T-helper 17 cell (primary cell): ENCODE measurements at regions not wholly inside any gene's neighbourhood (a gene's known extent, or its start where the extent isn't known, plus 50 kb on each side); places are given as distances from the start of the nearest gene placed in this dataset.
A peak's percentile ranks its signal among the peaks of the same experiment; 100 is the strongest.

Source experiments
- ATAC-seq: fragments of 150-1000 bp; cut with Tn5 transposase; 2 replicates; pipeline ENCODE4 v1.10.0; 2021; ENCODE audit warnings: mild to moderate bottlenecking, moderate library complexity
- DNase-seq, 3 donors: peaks; one replicate each; pipeline versions ENCODE4 v3.0.0 to v3.0.0-alpha.2; 2020 to 2021
- H3K9me3 ChIP-seq: one replicate; pipeline ENCODE4 v1.7.0; 2013; ENCODE audit warnings: low read length, mild to moderate bottlenecking; ENCODE audit not compliant: control insufficient read depth, poor library complexity, severe bottlenecking
- H3K27ac Mint-ChIP-seq: one replicate; pipeline ENCODE4 v1.8.0; 2022; ENCODE audit warnings: mild to moderate bottlenecking, moderate library complexity, mixed read lengths
- H3K27me3 Mint-ChIP-seq: one replicate; pipeline ENCODE4 v1.8.0; 2022; ENCODE audit warnings: mixed read lengths
- H3K36me3 Mint-ChIP-seq: one replicate; pipeline ENCODE4 v1.8.0; 2022; ENCODE audit warnings: low read depth, mixed read lengths
- H3K4me1 Mint-ChIP-seq: one replicate; pipeline ENCODE4 v1.8.0; 2022; ENCODE audit warnings: mild to moderate bottlenecking, mixed read lengths
- H3K4me3 Mint-ChIP-seq: one replicate; pipeline ENCODE4 v1.8.0; 2022; ENCODE audit warnings: mild to moderate bottlenecking, moderate library complexity, mixed read lengths

DNA sequence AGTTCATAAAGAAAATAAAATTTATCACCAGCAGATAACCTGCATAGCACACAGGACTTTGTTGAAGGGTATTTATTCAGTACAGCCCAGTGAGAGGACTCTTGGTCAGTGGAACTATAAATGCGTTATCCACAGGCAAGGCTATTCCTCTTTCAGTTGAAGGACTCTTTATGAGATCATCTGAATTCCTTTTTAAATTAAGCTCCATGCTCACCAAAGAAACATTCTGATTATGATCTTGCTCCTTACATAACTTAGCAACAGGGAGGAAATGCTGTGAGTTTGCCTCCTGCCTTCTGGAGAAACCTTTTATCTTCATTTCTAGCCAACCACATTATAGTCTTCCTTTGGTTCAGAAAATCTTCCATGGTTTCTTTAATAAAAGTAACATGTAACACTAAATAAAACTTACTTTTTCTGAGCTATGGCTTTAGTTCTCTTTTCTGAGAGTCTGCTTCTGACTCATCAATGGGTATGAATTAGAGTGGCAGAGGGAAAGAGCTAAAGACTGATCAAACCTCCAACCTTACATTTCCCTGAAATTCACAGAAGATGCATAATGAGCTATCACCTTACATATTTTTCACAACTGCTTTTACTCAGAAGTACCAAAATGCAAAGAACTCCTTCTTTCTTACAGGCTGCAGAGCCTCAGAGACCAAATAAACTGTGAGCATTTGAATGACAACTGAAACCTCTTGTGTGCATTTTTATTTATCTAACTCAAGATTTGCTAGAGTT is 267.2 kb downstream of the ADGRG6 start:
- H3K36me3 Mint-ChIP-seq: no peaks in the 10 kb centered on the region
- H3K4me3 Mint-ChIP-seq: peak overlapping the region; percentile 63
- no peaks in the 10 kb centered on the region for H3K27me3 Mint-ChIP-seq
- H3K9me3 ChIP-seq: no peaks in the 10 kb centered on the region
- peak overlapping the region; percentile 54 for H3K27ac Mint-ChIP-seq
- ATAC-seq: no peak
- DNase-seq: no peak
- H3K4me1 Mint-ChIP-seq: peaks cover 33% of the 10 kb centered on the region

GRCh38 chr6:142569676-142570075 is 267.9 kb downstream of the ADGRG6 start:
- Mint-ChIP-seq H3K27me3 (no peaks in the 10 kb centered on the region), H3K27ac (peak overlapping the region; percentile 54), H3K36me3 (peaks cover 2% of the 10 kb centered on the region), H3K4me1 (peaks cover 33% of the 10 kb centered on the region), H3K4me3 (peak overlapping the region; percentile 63)
- DNase-seq (no peak), ATAC-seq (no peak)
- H3K9me3 ChIP-seq: no peaks in the 10 kb centered on the region

DNA sequence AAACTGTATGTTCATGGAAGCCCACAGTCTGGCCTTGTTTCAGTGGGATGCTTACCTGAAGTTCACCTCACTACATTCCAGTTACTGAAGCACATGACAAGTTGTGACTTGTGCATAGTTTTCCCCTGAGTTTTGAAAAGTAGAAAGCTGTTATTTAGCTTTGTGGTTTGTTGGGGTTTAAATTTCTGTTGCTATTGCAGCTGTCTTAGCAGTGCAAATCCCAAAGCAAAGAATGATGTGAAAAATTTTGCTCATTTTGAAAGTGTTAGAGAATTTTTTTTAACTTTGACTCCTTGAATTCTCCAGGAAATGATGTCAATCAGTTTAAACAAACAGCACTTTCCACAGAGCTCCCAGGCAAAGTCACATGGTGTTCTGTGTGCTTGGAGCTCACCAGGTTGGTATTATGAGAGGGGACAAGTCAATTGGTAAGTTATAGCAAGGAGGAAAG is 268.4 kb downstream of the ADGRG6 start:
- no peaks in the 10 kb centered on the region for H3K27me3 Mint-ChIP-seq
- peak overlapping the region; percentile 54 for H3K27ac Mint-ChIP-seq
- H3K36me3 Mint-ChIP-seq: peaks cover 2% of the 10 kb centered on the region
- no peak overlapping the region for H3K4me3 Mint-ChIP-seq
- H3K4me1 Mint-ChIP-seq: peaks cover 33% of the 10 kb centered on the region
- H3K9me3 ChIP-seq: no peaks in the 10 kb centered on the region
- no peak for ATAC-seq
- DNase-seq: no peak

GRCh38 chr6:142592876-142593275 is 291.1 kb downstream of the ADGRG6 start:
- Mint-ChIP-seq H3K27me3 (peaks cover 25% of the 10 kb centered on the region), H3K36me3 (no peaks in the 10 kb centered on the region), H3K4me1 (no peaks in the 10 kb centered on the region), H3K4me3 (no peak overlapping the region), H3K27ac (no peak overlapping the region)
- ATAC-seq (no peak), DNase-seq (no peak)
- H3K9me3 ChIP-seq: no peaks in the 10 kb centered on the region

GRCh38 chr6:142597836-142598235 is 296.0 kb downstream of the ADGRG6 start:
- DNase-seq: no peak
- Mint-ChIP-seq H3K27me3 (peaks cover 22% of the 10 kb centered on the region), H3K4me1 (no peaks in the 10 kb centered on the region), H3K36me3 (no peaks in the 10 kb centered on the region), H3K27ac (no peak overlapping the region), H3K4me3 (no peak overlapping the region)
- ATAC-seq: no peak
- no peaks in the 10 kb centered on the region for H3K9me3 ChIP-seq

GRCh38 chr6:142601427-142601826 is 299.6 kb downstream of the ADGRG6 start:
- no peak for DNase-seq
- Mint-ChIP-seq H3K27ac (no peak overlapping the region), H3K36me3 (no peaks in the 10 kb centered on the region), H3K4me3 (no peak overlapping the region), H3K4me1 (peaks cover 3% of the 10 kb centered on the region), H3K27me3 (peaks cover 13% of the 10 kb centered on the region)
- ATAC-seq: no peak
- H3K9me3 ChIP-seq: no peaks in the 10 kb centered on the region

DNA sequence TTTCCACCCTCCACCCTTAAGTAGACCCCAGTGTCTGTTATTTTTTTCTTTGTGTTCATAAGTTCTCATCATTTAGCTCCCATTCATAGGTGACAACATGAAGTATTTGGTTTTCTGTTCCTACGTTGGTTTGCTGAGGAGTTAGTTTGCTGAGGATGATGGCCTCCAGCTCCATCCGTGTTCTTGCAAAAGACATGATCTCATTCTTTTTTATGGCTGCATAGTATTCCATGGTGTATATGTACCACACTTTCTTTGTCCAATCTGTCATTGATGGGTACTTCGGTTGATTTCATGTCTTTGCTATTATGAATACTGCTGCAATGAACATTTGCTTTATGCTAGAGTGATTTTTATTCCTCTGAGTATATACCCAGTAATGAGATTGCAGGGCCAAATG is 301.2 kb downstream of the ADGRG6 start:
- peaks cover under 1% of the 10 kb centered on the region for H3K36me3 Mint-ChIP-seq
- H3K4me1 Mint-ChIP-seq: peaks cover 3% of the 10 kb centered on the region
- no peak overlapping the region for H3K4me3 Mint-ChIP-seq
- H3K27ac Mint-ChIP-seq: no peak overlapping the region
- H3K27me3 Mint-ChIP-seq: peaks cover 6% of the 10 kb centered on the region
- no peak for ATAC-seq
- no peaks in the 10 kb centered on the region for H3K9me3 ChIP-seq
- DNase-seq: no peak

- Mint-ChIP-seq H3K27ac (no peak overlapping the region), H3K36me3 (peaks cover 2% of the 10 kb centered on the region), H3K4me3 (no peak overlapping the region), H3K27me3 (peaks cover 11% of the 10 kb centered on the region), H3K4me1 (peaks cover 3% of the 10 kb centered on the region)
- ATAC-seq (no peak), DNase-seq (no peak)
- H3K9me3 ChIP-seq: no peaks in the 10 kb centered on the region
Measured at GRCh38 chr6:142605922-142606485, 304.2 kb downstream of the ADGRG6 start.

- H3K36me3 Mint-ChIP-seq: peaks cover 2% of the 10 kb centered on the region
- no peaks in the 10 kb centered on the region for H3K9me3 ChIP-seq
- H3K4me1 Mint-ChIP-seq: no peaks in the 10 kb centered on the region
- DNase-seq (no peak), ATAC-seq (no peak)
- no peak overlapping the region for H3K27ac Mint-ChIP-seq
- peaks cover 17% of the 10 kb centered on the region for H3K27me3 Mint-ChIP-seq
- no peak overlapping the region for H3K4me3 Mint-ChIP-seq
Measured at GRCh38 chr6:142612956-142613355, 311.1 kb downstream of the ADGRG6 start.

- Mint-ChIP-seq H3K4me1 (no peaks in the 10 kb centered on the region), H3K36me3 (no peaks in the 10 kb centered on the region), H3K27me3 (peaks cover 17% of the 10 kb centered on the region), H3K4me3 (no peak overlapping the region), H3K27ac (no peak overlapping the region)
- no peaks in the 10 kb centered on the region for H3K9me3 ChIP-seq
- DNase-seq: no peak
- ATAC-seq: no peak
Measured at GRCh38 chr6:142613981-142614380, 312.2 kb downstream of the ADGRG6 start.

GRCh38 chr6:142617158-142617557 is 315.4 kb downstream of the ADGRG6 start:
- Mint-ChIP-seq H3K27me3 (peaks cover 17% of the 10 kb centered on the region), H3K4me1 (no peaks in the 10 kb centered on the region), H3K36me3 (no peaks in the 10 kb centered on the region), H3K4me3 (no peak overlapping the region), H3K27ac (no peak overlapping the region)
- DNase-seq (no peak), ATAC-seq (no peak)
- no peaks in the 10 kb centered on the region for H3K9me3 ChIP-seq

- H3K9me3 ChIP-seq: no peaks in the 10 kb centered on the region
- Mint-ChIP-seq H3K36me3 (no peaks in the 10 kb centered on the region), H3K4me3 (no peak overlapping the region), H3K4me1 (no peaks in the 10 kb centered on the region), H3K27me3 (peaks cover 12% of the 10 kb centered on the region), H3K27ac (no peak overlapping the region)
- ATAC-seq (no peak), DNase-seq (no peak)
Measured at GRCh38 chr6:142621822-142622221, 320.0 kb downstream of the ADGRG6 start.

GRCh38 chr6:142624978-142625715 is 319.8 kb downstream of the HIVEP2 start:
- Mint-ChIP-seq H3K4me1 (no peaks in the 10 kb centered on the region), H3K4me3 (no peak overlapping the region)

More at GRCh38 chr6:142624978-142625715, 319.8 kb downstream of the HIVEP2 start:
- Mint-ChIP-seq H3K36me3 (no peaks in the 10 kb centered on the region), H3K27me3 (peaks cover 12% of the 10 kb centered on the region), H3K27ac (no peak overlapping the region)
- ATAC-seq: no peak
- DNase-seq: no peak
- no peaks in the 10 kb centered on the region for H3K9me3 ChIP-seq
